Spleen (tissue), 7 donors: ENCODE measurements at regions not wholly inside any gene's neighbourhood (a gene's known extent, or its start where the extent isn't known, plus 50 kb on each side); places are given as distances from the start of the nearest gene placed in this dataset.

Source experiments
- POLR2A ChIP-seq, 3 donors: fragments of 450-650 bp; IDR thresholded peaks; one replicate each; pipeline ENCODE4 v1.5.1; 2017; ENCODE audit warnings: antibody characterized with exemption in 3 of 3, mild to moderate bottlenecking in 1 of 3
- POLR2AphosphoS5 ChIP-seq, 3 donors: sonication (generic); formaldehyde crosslinking; IDR thresholded peaks; one replicate each; pipeline ENCODE4 v1.5.1; 2017; ENCODE audit warnings: antibody characterized with exemption in 3 of 3
- TF ChIP-seq, protein P1 (sequence below), 11 experiments: fragments of 200-600 bp in 7 of 11; fragments of 450-650 bp in 4 of 11; sonication (generic) in 4 of 11; IDR thresholded peaks in 8 of 11; conservative IDR thresholded peaks in 3 of 11; 1 replicate in 7 of 11; 2 replicates in 4 of 11; pipeline versions ENCODE4 v1.4.0 to v1.8.0; 2016 to 2021; ENCODE audit warnings: antibody characterized with exemption in 11 of 11, inconsistent platforms in 4 of 11, mild to moderate bottlenecking in 1 of 11
- donor health status: DM: no; HTN: no; CAD: no; lungs with moderate emphysema.
- donor health status: DM: no; HTN: no; CAD: no.
- donor health status: DM: no; HTN: no; CAD: no.

DNA sequence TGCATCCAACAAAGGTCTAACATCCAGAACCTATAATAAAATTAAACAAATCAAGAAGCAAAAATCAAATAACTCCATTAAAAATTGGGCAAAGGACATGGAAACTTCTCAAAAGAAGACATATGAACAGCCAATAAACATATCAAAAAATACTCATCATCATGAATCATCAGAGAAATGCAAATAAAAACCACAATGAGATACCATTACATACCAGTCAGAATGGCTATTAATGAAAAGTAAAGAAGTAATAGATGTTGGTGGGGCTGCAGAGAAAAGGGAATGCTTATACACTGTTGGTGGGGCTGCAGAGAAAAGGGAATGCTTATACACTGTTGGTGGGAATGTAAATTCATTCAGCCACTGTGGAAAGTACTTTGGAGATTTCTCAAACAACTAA is 465.8 kb downstream of the ZIC3 start:
- TF ChIP-seq, protein P1, sequence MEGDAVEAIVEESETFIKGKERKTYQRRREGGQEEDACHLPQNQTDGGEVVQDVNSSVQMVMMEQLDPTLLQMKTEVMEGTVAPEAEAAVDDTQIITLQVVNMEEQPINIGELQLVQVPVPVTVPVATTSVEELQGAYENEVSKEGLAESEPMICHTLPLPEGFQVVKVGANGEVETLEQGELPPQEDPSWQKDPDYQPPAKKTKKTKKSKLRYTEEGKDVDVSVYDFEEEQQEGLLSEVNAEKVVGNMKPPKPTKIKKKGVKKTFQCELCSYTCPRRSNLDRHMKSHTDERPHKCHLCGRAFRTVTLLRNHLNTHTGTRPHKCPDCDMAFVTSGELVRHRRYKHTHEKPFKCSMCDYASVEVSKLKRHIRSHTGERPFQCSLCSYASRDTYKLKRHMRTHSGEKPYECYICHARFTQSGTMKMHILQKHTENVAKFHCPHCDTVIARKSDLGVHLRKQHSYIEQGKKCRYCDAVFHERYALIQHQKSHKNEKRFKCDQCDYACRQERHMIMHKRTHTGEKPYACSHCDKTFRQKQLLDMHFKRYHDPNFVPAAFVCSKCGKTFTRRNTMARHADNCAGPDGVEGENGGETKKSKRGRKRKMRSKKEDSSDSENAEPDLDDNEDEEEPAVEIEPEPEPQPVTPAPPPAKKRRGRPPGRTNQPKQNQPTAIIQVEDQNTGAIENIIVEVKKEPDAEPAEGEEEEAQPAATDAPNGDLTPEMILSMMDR (IDR thresholded peaks at IDR 0.05 in 8 of 11, conservative IDR thresholded peaks at IDR 0.05 in 3 of 11) = no peak
- TF ChIP-seq POLR2A (IDR thresholded peaks at IDR 0.05) (no peak), POLR2AphosphoS5 (IDR thresholded peaks at IDR 0.05) (no peak)
